H1 (cell line): ENCODE measurements at regions not wholly inside any gene's neighbourhood (a gene's known extent, or its start where the extent isn't known, plus 50 kb on each side); places are given as distances from the start of the nearest gene placed in this dataset.

ENCODE experiments used
- CTCF ChIA-PET: fragments of 300-600 bp; sonication (Branson Sonifier 250); formaldehyde crosslinking; loops from one replicate; lab custom pipeline; 2021; ENCODE audit not compliant: partially characterized antibody; lab: Charles Lee
- POLR2A ChIA-PET: fragments of 300-600 bp; sonication (Branson Sonifier 250); formaldehyde crosslinking; loops from one replicate; lab custom pipeline; 2021; ENCODE audit warnings: inconsistent platforms; ENCODE audit not compliant: partially characterized antibody; lab: Charles Lee
- DNase-seq, 2 experiments: peaks; one replicate each; pipeline versions ENCODE4 v3.0.0 to v3.0.0-alpha.2; 2010 to 2022; ENCODE audit warnings: low spot score in 2 of 2, low read depth in 1 of 2, mixed read lengths in 1 of 2
- FAIRE-seq: peaks from 2 replicates; lab custom pipeline; 2011; peaks lifted over from hg19 to GRCh38; lab: Jason Lieb, UNC
- H2AFZ ChIP-seq: 2 replicates; pipeline ENCODE4 v1.8.1; 2012; ENCODE audit warnings: low read length, inconsistent platforms
- H2AK5ac ChIP-seq: 2 replicates; pipeline ENCODE4 v1.6.1; 2013; ENCODE audit warnings: low read depth, low read length
- H2BK120ac ChIP-seq: replicated peaks from 2 replicates; pipeline ENCODE3; 2013; ENCODE audit warnings: low read depth, low read length, inconsistent platforms
- H2BK12ac ChIP-seq: 2 replicates; pipeline ENCODE4 v1.6.1; 2013; ENCODE audit warnings: low read depth, low read length
- H2BK15ac ChIP-seq: 2 replicates; pipeline ENCODE4 v1.6.1; 2013; ENCODE audit warnings: low read length
- H2BK20ac ChIP-seq: 2 replicates; pipeline ENCODE4 v1.6.1; 2013; ENCODE audit warnings: low read length
- H2BK5ac ChIP-seq: 2 replicates; pipeline ENCODE4 v1.6.1; 2013; ENCODE audit warnings: low read depth, low read length
- H3K14ac ChIP-seq: 2 replicates; pipeline ENCODE4 v1.6.1; 2013; ENCODE audit warnings: inconsistent platforms; ENCODE audit not compliant: insufficient read length
- H3K18ac ChIP-seq: 2 replicates; pipeline ENCODE4 v1.6.1; 2013; ENCODE audit warnings: low read length; ENCODE audit errors: extremely low read depth
- H3K23ac ChIP-seq: 2 replicates; pipeline ENCODE4 v1.6.1; 2013; ENCODE audit warnings: inconsistent platforms; ENCODE audit not compliant: insufficient read length
- H3K23me2 ChIP-seq: 2 replicates; pipeline ENCODE4 v1.6.1; 2013; ENCODE audit warnings: low read depth, low read length
- H3K27ac ChIP-seq: 2 replicates; pipeline ENCODE4 v1.6.1; 2011; ENCODE audit warnings: low read depth, low read length, inconsistent platforms
- H3K27me3 ChIP-seq, 4 experiments: replicated peaks in 1 of 4; 1 replicate in 1 of 4; 2 replicates in 3 of 4; pipeline versions ENCODE4 v1.6.1 to v1.8.1; 2011 to 2013; ENCODE audit warnings: low read length in 3 of 4, mild to moderate bottlenecking in 3 of 4, inconsistent platforms in 2 of 4, mixed read lengths in 2 of 4, moderate library complexity in 1 of 4; ENCODE audit not compliant: control insufficient read depth in 3 of 4, insufficient read depth in 3 of 4; ENCODE audit errors: extremely low read depth in 1 of 4
- H3K36me3 ChIP-seq, 4 experiments: 2 replicates each; pipeline versions ENCODE4 v1.6.1 to v1.8.1; 2011 to 2013; ENCODE audit warnings: mild to moderate bottlenecking in 4 of 4, low read length in 3 of 4, moderate library complexity in 2 of 4, control low read depth in 1 of 4, inconsistent platforms in 1 of 4; ENCODE audit not compliant: insufficient read depth in 4 of 4, control insufficient read depth in 2 of 4
- H3K4ac ChIP-seq: replicated peaks from 2 replicates; pipeline ENCODE3; 2013; ENCODE audit warnings: low read length, low read depth, mixed read lengths, inconsistent platforms; ENCODE audit not compliant: insufficient read length
- H3K4me1 ChIP-seq, 4 experiments: replicated peaks in 1 of 4; 1 replicate in 1 of 4; 2 replicates in 3 of 4; pipeline versions ENCODE4 v1.6.1 to v1.8.1; 2011 to 2013; ENCODE audit warnings: low read length in 3 of 4, inconsistent platforms in 2 of 4, mixed read lengths in 1 of 4; ENCODE audit not compliant: insufficient read depth in 4 of 4, control insufficient read depth in 3 of 4
- H3K4me2 ChIP-seq, 2 experiments: 2 replicates each; pipeline versions ENCODE4 v1.6.1 to v1.8.1; 2011 to 2013; ENCODE audit warnings: low read depth in 2 of 2, low read length in 2 of 2, control low read depth in 1 of 2, inconsistent platforms in 1 of 2, mild to moderate bottlenecking in 1 of 2; ENCODE audit not compliant: insufficient read depth in 1 of 2
- H3K4me3 ChIP-seq, 4 experiments: fragments of 200-600, 300-600 bp in 1 of 4; sonication (generic), shearing (Covaris generic), sonication (Bioruptor Twin) in 1 of 4; 2 replicates each; pipeline versions ENCODE4 v1.5.1 to v1.8.1; 2011 to 2016; ENCODE audit warnings: low read length in 4 of 4, low read depth in 3 of 4, control low read depth in 2 of 4, inconsistent platforms in 2 of 4, mild to moderate bottlenecking in 2 of 4, mixed read lengths in 1 of 4, moderate library complexity in 1 of 4; ENCODE audit not compliant: insufficient read depth in 2 of 4; ENCODE audit errors: extremely low read depth in 1 of 4
- H3K56ac ChIP-seq: replicated peaks from 2 replicates; pipeline ENCODE3; 2013; ENCODE audit warnings: low read depth, mild to moderate bottlenecking, mixed read lengths, low read length, inconsistent platforms; ENCODE audit not compliant: insufficient read length
- H3K79me1 ChIP-seq: 2 replicates; pipeline ENCODE4 v1.6.1; 2013; ENCODE audit warnings: low read depth, low read length, control low read depth
- H3K79me2 ChIP-seq, 2 experiments: 2 replicates each; pipeline versions ENCODE4 v1.6.1 to v1.8.1; 2012 to 2013; ENCODE audit warnings: low read length in 2 of 2, mild to moderate bottlenecking in 2 of 2, inconsistent platforms in 1 of 2; ENCODE audit not compliant: insufficient read depth in 2 of 2, control insufficient read depth in 1 of 2
- H3K9ac ChIP-seq, 4 experiments: replicated peaks in 1 of 4; 1 replicate in 1 of 4; 2 replicates in 3 of 4; pipeline versions ENCODE4 v1.6.1 to v1.8.1; 2011 to 2013; ENCODE audit warnings: low read depth in 3 of 4, low read length in 3 of 4, control low read depth in 2 of 4, mild to moderate bottlenecking in 2 of 4, moderate library complexity in 2 of 4, inconsistent platforms in 1 of 4; ENCODE audit errors: extremely low read depth in 1 of 4
- H3K9me3 ChIP-seq, 2 experiments: 2 replicates each; pipeline versions ENCODE4 v1.6.1 to v1.8.1; 2012 to 2013; ENCODE audit warnings: mild to moderate bottlenecking in 2 of 2, moderate library complexity in 2 of 2, control low read depth in 1 of 2, inconsistent platforms in 1 of 2, low read depth in 1 of 2, low read length in 1 of 2, mixed read lengths in 1 of 2; ENCODE audit not compliant: insufficient read depth in 2 of 2
- H4K20me1 ChIP-seq, 2 experiments: replicated peaks in 1 of 2; 2 replicates each; pipeline versions ENCODE3 to v1.8.1; 2011 to 2013; ENCODE audit warnings: inconsistent platforms in 2 of 2, low read length in 2 of 2, mild to moderate bottlenecking in 1 of 2; ENCODE audit not compliant: insufficient read depth in 2 of 2, control insufficient read depth in 1 of 2
- H4K5ac ChIP-seq: 2 replicates; pipeline ENCODE4 v1.6.1; 2013; ENCODE audit warnings: low read length, low read depth, mixed read lengths, inconsistent platforms; ENCODE audit not compliant: insufficient read length
- H4K8ac ChIP-seq: 2 replicates; pipeline ENCODE4 v1.8.0; 2013; ENCODE audit warnings: mild to moderate bottlenecking, moderate library complexity, low read length, inconsistent platforms; ENCODE audit not compliant: insufficient read depth; ENCODE audit errors: extremely low read depth
- H4K91ac ChIP-seq: replicated peaks from 2 replicates; pipeline ENCODE3; 2013; ENCODE audit warnings: low read length, mixed read lengths, inconsistent platforms; ENCODE audit not compliant: insufficient read length
- ASH2L ChIP-seq: fragments of 200-600, 300-600 bp; sonication (generic); IDR thresholded peaks from one replicate; pipeline ENCODE4 v1.7.1; 2017; ENCODE audit warnings: low read length
- CEBPB ChIP-seq: IDR thresholded peaks from 2 replicates; pipeline ENCODE4 v1.6.1; 2012; ENCODE audit warnings: low read depth, low read length
- EGR1 ChIP-seq: IDR thresholded peaks from 2 replicates; pipeline ENCODE4 v1.6.1; 2011; ENCODE audit warnings: low read depth, low read length, borderline replicate concordance
- GABPA ChIP-seq: IDR thresholded peaks from 2 replicates; pipeline ENCODE4 v1.6.1; 2011; ENCODE audit warnings: mild to moderate bottlenecking, low read length, moderate library complexity, borderline replicate concordance; ENCODE audit not compliant: insufficient read depth
- GTF2F1 ChIP-seq: IDR thresholded peaks from 2 replicates; pipeline ENCODE4 v1.6.1; 2012; ENCODE audit warnings: low read depth, low read length, improper control_type of control experiment, borderline replicate concordance
- HDAC6 ChIP-seq: IDR thresholded peaks from one replicate; pipeline ENCODE4 v1.7.1; 2012; ENCODE audit warnings: low read depth, mild to moderate bottlenecking, inconsistent platforms, low read length, moderate library complexity
- KDM5A ChIP-seq: fragments of 200-600 bp; IDR thresholded peaks from 2 replicates; pipeline ENCODE4 v1.7.1; 2012; ENCODE audit warnings: mild to moderate bottlenecking, low read length, inconsistent platforms, mixed read lengths
- POLR2A ChIP-seq, 2 experiments: IDR thresholded peaks; 1 replicate in 1 of 2; 2 replicates in 1 of 2; pipeline ENCODE4 v1.6.1; 2011; ENCODE audit warnings: low read depth in 2 of 2, low read length in 2 of 2, mild to moderate bottlenecking in 2 of 2; ENCODE audit errors: control extremely low read depth in 1 of 2
- RXRA ChIP-seq: IDR thresholded peaks from 2 replicates; pipeline ENCODE4 v1.6.1; 2011; ENCODE audit warnings: low read depth, mild to moderate bottlenecking, low read length, moderate library complexity; ENCODE audit not compliant: insufficient read depth
- SP4 ChIP-seq: IDR thresholded peaks from 2 replicates; pipeline ENCODE4 v1.6.1; 2012; ENCODE audit warnings: low read length, inconsistent platforms
- ZNF274 ChIP-seq: IDR thresholded peaks from 2 replicates; pipeline ENCODE4 v1.7.0; 2012; ENCODE audit warnings: low read length, borderline replicate concordance; ENCODE audit errors: extremely low read depth
- WGBS, 2 experiments: shearing (Covaris generic) in 1 of 2; methylation state at CpG; one replicate each; pipeline versions ENCODE4 v1.1.6 to v1.1.7; 2013 to 2015; ENCODE audit warnings: low lambda C conversion rate in 2 of 2, mixed read lengths in 2 of 2, inconsistent platforms in 1 of 2, low coverage in 1 of 2, missing lambda C conversion rate in 1 of 2; ENCODE audit not compliant: insufficient replicate concordance in 2 of 2, insufficient coverage in 1 of 2, insufficient read length in 1 of 2; ENCODE audit errors: extremely low coverage in 1 of 2, missing lambda C conversion rate in 1 of 2; 5-methylcytosine and 5-hydroxymethylcytosine counted together

GRCh38 chr6:167711211-167711610 lies 115.5 kb upstream of the AFDN start:
- no peak overlapping the region for H2AFZ ChIP-seq
- no peaks in the 10 kb centered on the region for H3K9me3 ChIP-seq
- no peak overlapping the region for H2BK15ac ChIP-seq
- WGBS, 2 experiments = 78% methylated on average over 8 of the region's 8 CpGs; no CpG with 5 or more reads in 1 of the 2 experiments
- H2BK12ac ChIP-seq = no peak overlapping the region
- no peak overlapping the region for H4K91ac ChIP-seq
- no peak overlapping the region for H4K5ac ChIP-seq
- no peak overlapping the region for H3K9ac ChIP-seq
- ChIA-PET CTCF (interaction anchor here (0.7 to 0.9 kb wide), 3 partner anchors 26 to 225 kb away, joined by 3 read pairs; no protein-coding TSS in a partner anchor), POLR2A (no interaction called here)
- no peak overlapping the region for H3K4me3 ChIP-seq
- no peak overlapping the region for H3K18ac ChIP-seq
- no peak overlapping the region for H2AK5ac ChIP-seq
- H4K20me1 ChIP-seq = no peaks in the 10 kb centered on the region
- peaks cover 0 to 6% (median 2%) of the 10 kb centered on the region in 4 experiments; a peak in 3 of 7 replicates for H3K4me1 ChIP-seq
- no peak for TF ChIP-seq HDAC6
- no peak for TF ChIP-seq CEBPB
- no peak for TF ChIP-seq ZNF274
- no peak for TF ChIP-seq GABPA
- no peak for TF ChIP-seq SP4
- TF ChIP-seq GTF2F1 = no peak
- TF ChIP-seq RXRA = no peak
- TF ChIP-seq ASH2L = no peak
- TF ChIP-seq KDM5A = no peak
- no peak for TF ChIP-seq POLR2A (IDR thresholded peaks at IDR 0.05; ENCODE audit: control extremely low read depth in 1 of 2, low read depth in 2 of 2, low read length in 2 of 2)
- no peak for TF ChIP-seq EGR1
- no peak overlapping the region for H3K4me2 ChIP-seq
- H4K8ac ChIP-seq = no peak overlapping the region
- no peak overlapping the region for H2BK5ac ChIP-seq
- H3K23ac ChIP-seq = no peak overlapping the region
- H3K14ac ChIP-seq = no peak overlapping the region
- no peak overlapping the region for H2BK120ac ChIP-seq
- no peaks in the 10 kb centered on the region for H3K79me2 ChIP-seq
- FAIRE-seq (no peak), DNase-seq (no peak)
- H3K23me2 ChIP-seq = no peaks in the 10 kb centered on the region
- H3K56ac ChIP-seq = no peak overlapping the region
- no peak overlapping the region for H3K4ac ChIP-seq
- no peak overlapping the region for H2BK20ac ChIP-seq
- no peaks in the 10 kb centered on the region for H3K36me3 ChIP-seq
- H3K79me1 ChIP-seq = no peaks in the 10 kb centered on the region
- no peaks in the 10 kb centered on the region; a peak in 2 of 7 replicates for H3K27me3 ChIP-seq
- no peak overlapping the region for H3K27ac ChIP-seq
